K562 (cell line): ENCODE measurements at regions not wholly inside any gene's neighbourhood (a gene's known extent, or its start where the extent isn't known, plus 50 kb on each side); places are given as distances from the start of the nearest gene placed in this dataset.

Experiments
- PTBP1 ChIP-seq: fragments of 200-400 bp; formaldehyde crosslinking; IDR thresholded peaks from 2 replicates; pipeline ENCODE4 v1.6.1; 2017; ENCODE audit warnings: low read depth, low read length
- SIX5 ChIP-seq, 2 experiments: IDR thresholded peaks; 2 replicates each; pipeline ENCODE4 v1.6.1; 2011; ENCODE audit warnings: low read length in 2 of 2, borderline replicate concordance in 1 of 2, low read depth in 1 of 2, mild to moderate bottlenecking in 1 of 2, moderate library complexity in 1 of 2; ENCODE audit not compliant: insufficient read depth in 1 of 2
- TAF1 ChIP-seq: IDR thresholded peaks from 2 replicates; pipeline ENCODE4 v1.6.1; 2011; ENCODE audit warnings: mild to moderate bottlenecking, low read length, moderate library complexity; ENCODE audit not compliant: insufficient read depth, control insufficient read depth, severe bottlenecking; ENCODE audit errors: extremely low read depth
- TAF9B ChIP-seq: fragments of 450-650 bp; IDR thresholded peaks from 2 replicates; pipeline ENCODE4 v1.6.1; 2018; ENCODE audit warnings: mild to moderate bottlenecking; ENCODE audit not compliant: partially characterized antibody
- ZNF143 ChIP-seq: sonication (generic); formaldehyde crosslinking; IDR thresholded peaks from 2 replicates; pipeline ENCODE4 v1.9.0; 2022; ENCODE audit warnings: mild to moderate bottlenecking, missing genetic modification reagents
- ZNF274 ChIP-seq: IDR thresholded peaks from 2 replicates; pipeline ENCODE4 v1.6.1; 2011; ENCODE audit warnings: low read depth, mild to moderate bottlenecking, low read length, moderate library complexity, borderline replicate concordance
- TF ChIP-seq, protein P1 (sequence below), 3 experiments: IDR thresholded peaks in 2 of 3; conservative IDR thresholded peaks in 1 of 3; 2 replicates each; pipeline ENCODE4 v1.5.1; 2011 to 2012; ENCODE audit warnings: low read length in 3 of 3, mild to moderate bottlenecking in 3 of 3, control low read depth in 2 of 3, improper control_type of control experiment in 1 of 3, inconsistent platforms in 1 of 3, low read depth in 1 of 3, mixed read lengths in 1 of 3, moderate library complexity in 1 of 3; ENCODE audit not compliant: insufficient read depth in 2 of 3
- TF ChIP-seq, protein P2 (sequence below): fragments of 450-650 bp; formaldehyde crosslinking; IDR thresholded peaks from 2 replicates; pipeline ENCODE4 v1.4.0; 2020; ENCODE audit warnings: mild to moderate bottlenecking, mixed read lengths

DNA sequence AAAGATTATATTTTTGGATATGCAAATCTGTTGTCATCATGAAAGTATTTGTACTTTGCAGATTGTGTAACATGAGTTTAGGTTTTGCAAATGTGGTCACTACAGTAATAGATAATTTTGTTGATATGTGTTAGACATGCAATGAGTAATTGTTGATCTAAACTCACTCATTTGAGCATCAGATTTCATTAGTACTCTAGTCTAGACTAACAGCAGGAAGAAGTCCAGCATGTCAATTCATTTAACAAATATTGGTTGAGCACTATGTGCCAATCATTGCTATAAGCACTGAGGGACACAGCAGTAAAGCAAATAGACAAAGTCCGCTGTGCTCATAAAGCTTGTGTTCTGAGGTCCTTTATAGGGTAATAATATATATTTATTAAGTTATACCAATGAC, 350.0 kb downstream of the USP25 start:
- TF ChIP-seq, protein P1, sequence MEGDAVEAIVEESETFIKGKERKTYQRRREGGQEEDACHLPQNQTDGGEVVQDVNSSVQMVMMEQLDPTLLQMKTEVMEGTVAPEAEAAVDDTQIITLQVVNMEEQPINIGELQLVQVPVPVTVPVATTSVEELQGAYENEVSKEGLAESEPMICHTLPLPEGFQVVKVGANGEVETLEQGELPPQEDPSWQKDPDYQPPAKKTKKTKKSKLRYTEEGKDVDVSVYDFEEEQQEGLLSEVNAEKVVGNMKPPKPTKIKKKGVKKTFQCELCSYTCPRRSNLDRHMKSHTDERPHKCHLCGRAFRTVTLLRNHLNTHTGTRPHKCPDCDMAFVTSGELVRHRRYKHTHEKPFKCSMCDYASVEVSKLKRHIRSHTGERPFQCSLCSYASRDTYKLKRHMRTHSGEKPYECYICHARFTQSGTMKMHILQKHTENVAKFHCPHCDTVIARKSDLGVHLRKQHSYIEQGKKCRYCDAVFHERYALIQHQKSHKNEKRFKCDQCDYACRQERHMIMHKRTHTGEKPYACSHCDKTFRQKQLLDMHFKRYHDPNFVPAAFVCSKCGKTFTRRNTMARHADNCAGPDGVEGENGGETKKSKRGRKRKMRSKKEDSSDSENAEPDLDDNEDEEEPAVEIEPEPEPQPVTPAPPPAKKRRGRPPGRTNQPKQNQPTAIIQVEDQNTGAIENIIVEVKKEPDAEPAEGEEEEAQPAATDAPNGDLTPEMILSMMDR (IDR thresholded peaks at IDR 0.05 in 2 of 3, conservative IDR thresholded peaks at IDR 0.05 in 1 of 3; ENCODE audit: insufficient read depth in 2 of 3, low read depth in 1 of 3, low read length in 3 of 3) = no peak
- TF ChIP-seq ZNF274 (no peak), SIX5 (IDR thresholded peaks at IDR 0.05; ENCODE audit: borderline replicate concordance in 1 of 2, insufficient read depth in 1 of 2, low read depth in 1 of 2, low read length in 2 of 2) (no peak), PTBP1 (no peak), ZNF143 (no peak), TAF1 (no peak), TAF9B (no peak)
- TF ChIP-seq, protein P2, sequence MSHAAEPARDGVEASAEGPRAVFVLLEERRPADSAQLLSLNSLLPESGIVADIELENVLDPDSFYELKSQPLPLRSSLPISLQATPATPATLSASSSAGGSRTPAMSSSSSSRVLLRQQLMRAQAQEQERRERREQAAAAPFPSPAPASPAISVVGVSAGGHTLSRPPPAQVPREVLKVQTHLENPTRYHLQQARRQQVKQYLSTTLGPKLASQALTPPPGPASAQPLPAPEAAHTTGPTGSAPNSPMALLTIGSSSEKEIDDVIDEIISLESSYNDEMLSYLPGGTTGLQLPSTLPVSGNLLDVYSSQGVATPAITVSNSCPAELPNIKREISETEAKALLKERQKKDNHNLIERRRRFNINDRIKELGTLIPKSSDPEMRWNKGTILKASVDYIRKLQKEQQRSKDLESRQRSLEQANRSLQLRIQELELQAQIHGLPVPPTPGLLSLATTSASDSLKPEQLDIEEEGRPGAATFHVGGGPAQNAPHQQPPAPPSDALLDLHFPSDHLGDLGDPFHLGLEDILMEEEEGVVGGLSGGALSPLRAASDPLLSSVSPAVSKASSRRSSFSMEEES (CRISPR knock-in tag) = no peak
